ENCODE measurements at regions not wholly inside any gene's neighbourhood (a gene's known extent, or its start where the extent isn't known, plus 50 kb on each side); places are given as distances from the start of the nearest gene placed in this dataset.
"Not testable (repeated sequence)": the region's sequence is repeated elsewhere in the genome, so short reads cannot be mapped to it uniquely, and the experiment has no call there.

- DNase-seq = no peak
Observed at GRCh38 chr3:106121491-106122289, 252.9 kb upstream of the CBLB start.

GRCh38 chr3:106124818-106125217, 256.0 kb upstream of the CBLB start:
- DNase-seq = no peak

GRCh38 chr3:106125321-106125720, 256.5 kb upstream of the CBLB start:
- peak; percentile 59 for DNase-seq

GRCh38 chr3:106126067-106126845, 257.4 kb upstream of the CBLB start:
- DNase-seq = peak; percentile 44

DNA sequence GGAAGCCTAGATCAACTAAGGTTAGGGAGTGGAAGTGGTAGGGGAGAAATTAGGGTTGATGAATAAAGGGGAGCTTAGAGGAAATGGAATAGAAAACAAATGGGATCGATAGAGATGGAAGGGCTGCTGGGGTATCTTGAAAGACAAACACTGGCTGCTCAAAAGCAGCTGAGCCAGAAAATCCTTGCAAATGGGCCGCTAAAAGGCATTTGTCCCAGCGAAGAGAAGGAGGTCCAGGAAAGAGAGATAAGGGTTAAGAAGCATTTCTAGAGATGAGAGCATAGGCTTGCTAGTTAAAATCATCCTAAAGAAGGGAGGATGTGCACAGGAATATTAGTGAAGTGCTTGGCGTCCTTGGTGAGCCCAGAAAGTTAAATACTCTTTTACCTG, 258.0 kb upstream of the CBLB start:
- DNase-seq = no peak

DNA sequence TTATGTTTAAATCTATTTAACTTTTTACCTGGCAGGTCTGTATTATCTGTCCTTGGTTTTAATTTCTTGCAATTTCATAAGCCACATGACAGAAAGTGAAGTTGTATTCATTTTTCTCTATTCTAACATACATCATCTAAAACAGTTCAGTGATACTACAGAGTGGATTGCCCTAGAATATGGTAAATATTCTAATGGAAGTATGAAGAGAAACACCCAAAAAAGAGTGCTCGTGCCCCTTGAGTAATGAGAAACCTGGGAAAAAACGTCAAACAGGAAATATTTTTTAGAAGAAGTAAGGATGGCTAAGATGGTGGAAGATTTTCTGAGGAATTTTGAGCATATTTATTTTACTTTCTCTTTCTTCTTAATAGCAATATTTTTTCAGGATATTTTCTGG, 261.1 kb upstream of the CBLB start:
- no peak for DNase-seq

DNA sequence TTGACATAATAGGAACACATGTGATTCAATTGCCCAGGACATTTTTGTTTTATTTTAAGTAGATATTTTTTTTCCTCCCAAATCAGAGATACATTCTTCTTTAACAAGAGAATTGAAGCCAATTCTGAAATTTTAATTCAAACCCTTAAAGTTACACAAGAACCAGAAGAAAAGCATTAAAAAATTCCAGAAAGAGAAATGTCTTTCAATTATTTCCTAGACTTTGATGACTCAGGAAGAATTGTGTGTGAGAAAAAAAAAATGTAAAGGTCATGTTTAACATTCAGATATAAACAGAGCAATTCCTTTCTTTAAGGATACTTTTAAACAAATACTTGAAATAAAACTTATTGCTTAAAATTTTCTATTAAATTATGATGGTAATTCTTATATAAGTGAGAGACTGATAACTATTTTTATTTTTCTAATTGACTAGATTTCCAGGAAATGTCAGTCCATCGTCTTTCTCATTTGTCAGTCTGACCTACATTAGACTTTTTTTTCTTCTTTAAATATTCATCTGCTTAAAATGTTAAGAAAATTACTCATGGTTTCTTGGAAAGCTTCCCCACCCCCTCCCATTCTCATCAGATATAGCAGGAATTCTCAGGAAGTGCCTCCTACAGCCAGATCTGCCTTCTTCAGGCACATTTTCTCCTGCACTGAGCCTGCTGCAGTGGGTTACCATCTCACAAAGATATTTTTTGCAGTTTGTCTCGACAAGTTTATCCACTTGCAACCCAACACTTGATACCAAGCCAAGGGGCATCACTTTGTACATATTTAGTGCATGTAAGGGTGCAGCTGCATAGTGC, 261.8 kb upstream of the CBLB start:
- DNase-seq = peak; percentile 37

DNA sequence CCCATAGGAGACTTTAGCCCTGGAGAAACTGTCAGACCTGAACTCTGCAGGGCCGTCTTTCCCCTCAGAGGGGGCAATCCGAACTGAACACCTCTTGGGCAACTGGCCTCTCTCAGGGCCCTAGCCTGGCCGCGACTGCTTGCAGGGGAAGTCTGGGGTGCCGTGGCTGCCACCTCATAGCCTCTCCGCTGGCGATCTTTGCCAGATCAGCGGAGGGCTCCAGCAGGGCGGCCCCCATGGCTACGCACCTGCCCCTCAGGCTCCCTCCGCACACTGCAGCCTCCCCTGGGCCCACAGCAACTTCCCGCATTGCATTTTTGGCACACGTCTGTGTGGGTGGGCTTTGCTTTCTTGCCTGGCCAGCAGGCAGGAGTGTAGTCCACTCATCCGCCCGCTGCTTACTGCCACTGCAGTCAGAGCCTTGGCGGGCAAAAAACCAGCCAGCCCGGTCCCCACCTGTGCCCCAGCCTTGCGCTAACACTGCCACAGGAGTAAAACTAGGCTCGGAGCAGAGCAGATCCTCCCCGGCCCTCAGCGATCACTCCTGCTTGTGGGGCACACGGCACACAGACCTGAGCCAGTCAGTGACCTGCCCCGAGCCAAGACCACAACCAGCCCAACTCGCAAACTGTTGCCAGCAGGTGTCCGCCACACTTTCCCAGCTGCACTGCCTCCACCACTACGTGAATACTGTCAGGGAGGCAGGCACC, 266.8 kb upstream of the CBLB start:
- DNase-seq = no peak

DNA sequence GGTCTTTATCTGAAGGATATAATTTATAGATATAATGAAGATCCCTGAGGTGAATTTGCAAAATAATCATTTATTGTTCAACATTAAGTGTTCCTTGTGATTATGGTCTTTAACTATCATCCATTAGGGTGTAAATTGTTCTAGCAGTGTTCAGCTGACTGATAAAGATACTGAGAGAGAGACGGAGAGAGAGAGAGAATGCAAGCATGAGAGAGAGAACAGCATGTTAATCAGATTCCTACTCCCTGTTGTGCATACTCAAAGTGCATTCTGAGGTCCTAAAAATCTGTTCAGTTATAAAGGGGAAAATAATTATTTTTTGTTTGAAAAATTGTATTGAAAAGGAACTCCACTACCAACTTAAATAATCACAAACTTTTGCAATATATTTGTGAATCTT, 271.0 kb upstream of the CBLB start:
- DNase-seq = no peak

DNA sequence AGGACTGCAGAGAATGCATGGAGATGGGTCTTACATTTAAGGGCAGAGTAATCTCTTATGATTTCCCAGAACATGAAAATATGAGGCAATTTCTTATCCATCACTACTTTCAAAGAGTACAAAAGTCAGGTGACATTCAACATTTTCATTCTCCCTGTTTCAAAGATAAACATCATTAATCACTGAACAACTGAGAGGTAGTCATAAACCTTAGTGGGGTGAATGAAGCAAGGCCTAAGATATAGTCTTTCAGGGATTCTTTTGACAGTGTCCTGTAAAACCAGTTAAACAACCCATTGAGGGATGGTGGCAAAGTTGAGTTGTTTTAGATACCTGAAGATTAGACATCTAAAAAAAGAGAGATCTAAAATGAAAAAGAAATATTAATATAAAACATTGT, 271.6 kb upstream of the CBLB start:
- no peak for DNase-seq

DNA sequence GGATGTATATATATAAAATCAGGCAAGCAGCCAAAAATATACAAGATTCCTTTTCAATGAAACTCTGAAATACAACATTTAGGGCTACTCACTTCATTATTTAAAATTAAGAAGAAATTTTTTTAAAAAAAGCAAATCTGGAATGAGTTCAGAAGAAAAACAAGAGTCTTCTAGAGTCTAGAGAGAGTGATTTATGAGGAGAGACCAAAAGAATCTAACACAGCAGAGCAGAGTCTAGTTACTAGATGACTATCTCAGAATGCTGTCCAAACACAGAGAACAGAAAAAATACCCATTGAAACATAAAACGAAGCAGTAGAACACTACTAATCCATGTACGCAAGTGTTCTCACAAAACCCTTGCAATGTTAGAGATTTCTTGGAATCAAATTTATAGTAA, 275.2 kb upstream of the CBLB start:
- DNase-seq = no peak

DNA sequence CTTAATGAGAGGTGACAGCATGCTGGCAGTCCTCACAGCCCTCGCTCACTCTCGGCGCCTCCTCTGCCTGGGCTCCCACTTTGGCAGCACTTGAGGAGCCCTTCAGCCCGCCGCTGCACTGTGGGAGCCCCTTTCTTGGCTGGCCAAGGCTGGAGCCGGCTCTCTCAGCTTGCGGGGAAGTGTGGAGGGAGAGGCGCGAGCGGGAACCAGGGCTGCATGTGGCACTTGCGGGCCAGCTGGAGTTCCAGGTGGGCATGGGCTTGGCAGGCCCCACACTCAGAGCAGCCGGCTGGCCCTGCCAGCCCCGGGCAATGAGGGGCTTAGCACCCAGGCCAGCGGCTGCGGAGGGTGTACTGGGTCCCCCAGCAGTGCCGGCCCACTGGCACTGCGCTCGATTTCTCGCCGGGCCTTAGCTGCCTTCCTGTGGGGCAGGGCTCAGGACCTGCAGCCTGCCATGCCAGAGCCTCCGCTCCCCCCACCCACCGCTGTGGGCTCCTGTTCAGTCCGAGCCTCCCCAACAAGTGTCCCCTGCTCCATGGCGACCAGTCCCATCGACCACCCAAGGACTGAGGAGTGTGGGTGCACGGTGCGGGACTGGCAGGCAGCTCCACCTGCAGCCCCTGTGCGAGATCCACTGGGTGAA, 279.7 kb upstream of the CBLB start:
- DNase-seq = not testable (repeated sequence)

DNA sequence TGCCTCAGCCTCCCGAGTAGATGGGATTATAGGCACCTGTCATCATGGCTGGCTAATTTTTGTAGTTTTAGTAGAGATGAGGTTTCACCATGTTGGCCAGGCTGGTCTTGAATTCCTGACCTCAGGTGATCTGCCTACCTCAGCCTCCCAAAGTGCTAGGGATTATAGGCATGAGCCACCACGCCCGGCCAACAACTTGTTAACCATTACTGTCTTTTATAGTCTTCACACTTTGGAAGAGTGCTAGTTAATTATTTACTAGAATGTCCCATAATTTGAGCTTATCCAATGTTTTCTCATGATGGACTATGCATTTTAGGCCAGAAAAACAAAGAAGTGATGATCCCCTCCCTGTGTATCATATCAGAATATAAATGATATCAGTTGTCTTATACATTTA, 288.6 kb upstream of the CBLB start:
- DNase-seq = no peak

GRCh38 chr3:106160396-106160795, 291.6 kb upstream of the CBLB start:
- no peak for DNase-seq

GRCh38 chr3:106161246-106161645, 292.4 kb upstream of the CBLB start:
- no peak for DNase-seq

GRCh38 chr3:106167728-106168127, 298.9 kb upstream of the CBLB start:
- no peak for DNase-seq

GRCh38 chr3:106168962-106169750, 300.3 kb upstream of the CBLB start:
- DNase-seq = peak; percentile 41

GRCh38 chr3:106170636-106171035, 301.8 kb upstream of the CBLB start:
- DNase-seq = no peak

GRCh38 chr3:106172101-106172500, 303.3 kb upstream of the CBLB start:
- no peak for DNase-seq

DNA sequence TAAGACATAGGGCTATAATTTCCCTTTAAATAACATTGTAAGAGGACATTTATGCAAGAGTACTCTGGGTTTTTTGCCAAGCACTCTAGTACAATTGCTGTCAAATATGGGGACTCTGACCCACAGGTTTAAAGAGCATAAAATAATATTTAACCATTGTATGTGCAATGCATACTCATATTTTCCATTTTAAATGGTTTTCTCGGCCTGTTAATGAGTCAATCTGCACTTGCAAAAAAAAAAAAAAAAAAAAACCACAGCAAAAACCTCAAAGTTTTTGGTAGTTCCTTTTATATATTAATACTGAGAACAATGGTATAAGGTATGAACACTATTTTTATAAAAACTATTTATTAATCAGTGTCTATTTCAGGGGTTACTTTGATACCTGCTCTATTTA, 304.0 kb upstream of the CBLB start:
- DNase-seq = no peak

- no peak for DNase-seq
Observed at GRCh38 chr3:106175276-106175675, 306.5 kb upstream of the CBLB start.
